IMR-90 (cell line): ENCODE measurements at regions not wholly inside any gene's neighbourhood (a gene's known extent, or its start where the extent isn't known, plus 50 kb on each side); places are given as distances from the start of the nearest gene placed in this dataset.

Source experiments
- ATAC-seq: fragments of 200-7000 bp; cut with Tn5 transposase; 2 replicates; pipeline ENCODE4 v1.9.1; 2020; ENCODE audit warnings: low read depth, mild to moderate bottlenecking, moderate library complexity
- BruUV-seq: library from RNA; stranded (reverse); fragments of 400-500 nt; replicated peaks from 2 replicates; lab custom pipeline; 2021; lab: Mats Ljungman, UMichigan
- CTCF ChIA-PET: fragments of 300-600 bp; formaldehyde crosslinking; extraction: SDS; loops from one replicate; lab custom pipeline; 2021; ENCODE audit warnings: antibody characterized with exemption; lab: Yijun Ruan, JAX
- POLR2A ChIA-PET: fragments of 300-600 bp; sonication (Branson Sonifier 250); formaldehyde crosslinking; loops from one replicate; lab custom pipeline; 2022; ENCODE audit warnings: antibody characterized with exemption; ENCODE audit not compliant: unreplicated experiment; lab: Charles Lee
- DNase-seq: peaks from one replicate; pipeline ENCODE4 v3.0.0; 2013
- H2AFZ ChIP-seq: replicated peaks from 2 replicates; pipeline ENCODE3; 2013; ENCODE audit warnings: low read length, mild to moderate bottlenecking; ENCODE audit not compliant: poor library complexity
- H2AK5ac ChIP-seq: 2 replicates; pipeline ENCODE4 v1.6.1; 2013; ENCODE audit warnings: low read depth, low read length, inconsistent platforms
- H2AK9ac ChIP-seq: replicated peaks from 2 replicates; pipeline ENCODE3; 2013; ENCODE audit warnings: mild to moderate bottlenecking, low read depth, low read length, moderate library complexity; ENCODE audit not compliant: poor library complexity
- H2BK120ac ChIP-seq: 2 replicates; pipeline ENCODE4 v1.6.1; 2013; ENCODE audit warnings: low read depth, low read length, inconsistent platforms
- H2BK15ac ChIP-seq: 3 replicates; pipeline ENCODE4 v1.6.1; 2013; ENCODE audit warnings: low read depth, low read length, inconsistent platforms
- H2BK20ac ChIP-seq: 2 replicates; pipeline ENCODE4 v1.6.1; 2013; ENCODE audit warnings: low read depth, mild to moderate bottlenecking, inconsistent platforms, low read length, moderate library complexity
- H2BK5ac ChIP-seq: 2 replicates; pipeline ENCODE4 v1.6.1; 2013; ENCODE audit warnings: mild to moderate bottlenecking, low read depth, low read length, inconsistent platforms; ENCODE audit not compliant: poor library complexity, severe bottlenecking
- H3K14ac ChIP-seq: replicated peaks from 2 replicates; pipeline ENCODE4 v1.6.1; 2013; ENCODE audit warnings: low read depth, low read length, inconsistent platforms
- H3K18ac ChIP-seq: 2 replicates; pipeline ENCODE4 v1.6.1; 2013; ENCODE audit warnings: low read depth, low read length, control low read depth
- H3K23ac ChIP-seq: 2 replicates; pipeline ENCODE4 v1.6.1; 2013; ENCODE audit warnings: low read depth, low read length, inconsistent platforms
- H3K27ac ChIP-seq: 2 replicates; pipeline ENCODE4 v1.5.1; 2013; ENCODE audit warnings: mild to moderate bottlenecking, control low read depth, low read length; ENCODE audit not compliant: insufficient read depth
- H3K27me3 ChIP-seq: 2 replicates; pipeline ENCODE4 v1.6.1; 2013; ENCODE audit warnings: low read length; ENCODE audit not compliant: control insufficient read depth, insufficient read depth
- H3K36me3 ChIP-seq: 2 replicates; pipeline ENCODE4 v1.6.1; 2013; ENCODE audit warnings: low read length, mixed read lengths; ENCODE audit not compliant: control insufficient read depth, insufficient read depth
- H3K4ac ChIP-seq: 2 replicates; pipeline ENCODE4 v1.6.1; 2013; ENCODE audit warnings: low read depth, low read length, inconsistent platforms
- H3K4me1 ChIP-seq: 2 replicates; pipeline ENCODE4 v1.6.1; 2013; ENCODE audit warnings: low read length, mixed read lengths; ENCODE audit not compliant: control insufficient read depth, insufficient read depth
- H3K4me2 ChIP-seq: 2 replicates; pipeline ENCODE4 v1.6.1; 2013; ENCODE audit warnings: low read depth, mild to moderate bottlenecking, control low read depth, low read length, moderate library complexity
- H3K4me3 ChIP-seq: 2 replicates; pipeline ENCODE4 v1.5.1; 2013; ENCODE audit warnings: low read depth, mild to moderate bottlenecking, control low read depth, low read length, moderate library complexity; ENCODE audit not compliant: insufficient read depth
- H3K56ac ChIP-seq: 2 replicates; pipeline ENCODE4 v1.6.1; 2013; ENCODE audit warnings: low read length, inconsistent platforms; ENCODE audit not compliant: insufficient read depth; ENCODE audit errors: extremely low read depth
- H3K79me1 ChIP-seq, 2 experiments: 2 replicates each; pipeline ENCODE4 v1.6.1; 2013; ENCODE audit warnings: low read length in 2 of 2, inconsistent platforms in 1 of 2, low read depth in 1 of 2
- H3K9ac ChIP-seq: 2 replicates; pipeline ENCODE4 v1.6.1; 2013; ENCODE audit warnings: low read depth, low read length, control low read depth
- H3K9me1 ChIP-seq: 2 replicates; pipeline ENCODE4 v1.6.1; 2013; ENCODE audit warnings: low read length, inconsistent platforms; ENCODE audit not compliant: insufficient read depth
- H3K9me3 ChIP-seq: 2 replicates; pipeline ENCODE4 v1.6.1; 2013; ENCODE audit warnings: low read length; ENCODE audit not compliant: control insufficient read depth, insufficient read depth
- H4K20me1 ChIP-seq: 2 replicates; pipeline ENCODE4 v1.6.1; 2013; ENCODE audit warnings: low read length, inconsistent platforms; ENCODE audit not compliant: insufficient read depth
- H4K5ac ChIP-seq: 2 replicates; pipeline ENCODE4 v1.6.1; 2013; ENCODE audit warnings: mild to moderate bottlenecking, low read depth, low read length, control low read depth
- H4K8ac ChIP-seq, 2 experiments: 2 replicates each; pipeline ENCODE4 v1.6.1; 2013; ENCODE audit warnings: low read depth in 2 of 2, low read length in 2 of 2, control low read depth in 1 of 2, inconsistent platforms in 1 of 2
- H4K91ac ChIP-seq: 2 replicates; pipeline ENCODE4 v1.6.1; 2013; ENCODE audit warnings: low read depth, low read length, inconsistent platforms; ENCODE audit not compliant: insufficient read depth
- CEBPB ChIP-seq: IDR thresholded peaks from 2 replicates; pipeline ENCODE4 v1.6.1; 2012; ENCODE audit warnings: low read depth, low read length, improper control_type of control experiment
- CHD1 ChIP-seq: IDR thresholded peaks from 2 replicates; pipeline ENCODE4 v1.6.1; 2012; ENCODE audit warnings: low read depth, low read length, improper control_type of control experiment
- CTCF ChIP-seq: conservative IDR thresholded peaks from 2 replicates; pipeline ENCODE4 v1.5.1; 2012; ENCODE audit warnings: mild to moderate bottlenecking, low read depth, low read length, improper control_type of control experiment
- ELK1 ChIP-seq: fragments of 150-350 bp; IDR thresholded peaks from 2 replicates; pipeline ENCODE4 v1.6.1; 2016; ENCODE audit warnings: low read depth, mild to moderate bottlenecking, low read length, moderate library complexity, borderline replicate concordance
- FOS ChIP-seq: fragments of 150-350 bp; IDR thresholded peaks from 2 replicates; pipeline ENCODE4 v1.6.1; 2016; ENCODE audit warnings: low read depth, low read length
- MAFK ChIP-seq: IDR thresholded peaks from 2 replicates; pipeline ENCODE4 v1.6.1; 2012; ENCODE audit warnings: low read depth, low read length, improper control_type of control experiment
- MXI1 ChIP-seq: IDR thresholded peaks from 2 replicates; pipeline ENCODE4 v1.6.1; 2012; ENCODE audit warnings: low read depth, mild to moderate bottlenecking, low read length, moderate library complexity, borderline replicate concordance
- NFE2L2 ChIP-seq: fragments of 150-350 bp; IDR thresholded peaks from 2 replicates; pipeline ENCODE4 v1.6.1; 2016; ENCODE audit warnings: low read depth, mild to moderate bottlenecking, low read length
- POLR2A ChIP-seq: IDR thresholded peaks from 2 replicates; pipeline ENCODE4 v1.6.1; 2012; ENCODE audit warnings: mild to moderate bottlenecking, low read depth, low read length
- RAD21 ChIP-seq: IDR thresholded peaks from 2 replicates; pipeline ENCODE4 v1.6.1; 2012; ENCODE audit warnings: low read length, improper control_type of control experiment
- RCOR1 ChIP-seq: IDR thresholded peaks from 2 replicates; pipeline ENCODE4 v1.6.1; 2012; ENCODE audit warnings: mild to moderate bottlenecking, low read length, improper control_type of control experiment; ENCODE audit not compliant: insufficient replicate concordance
- RFX5 ChIP-seq: IDR thresholded peaks from 2 replicates; pipeline ENCODE4 v1.8.0; 2012; ENCODE audit warnings: low read depth, mild to moderate bottlenecking, low read length, moderate library complexity
- SMC3 ChIP-seq: fragments of 150-350 bp; IDR thresholded peaks from 2 replicates; pipeline ENCODE4 v1.6.1; 2016; ENCODE audit warnings: low read depth, mild to moderate bottlenecking, antibody characterized with exemption, low read length, moderate library complexity
- USF2 ChIP-seq: fragments of 150-350 bp; IDR thresholded peaks from 2 replicates; pipeline ENCODE4 v1.6.1; 2017; ENCODE audit warnings: mild to moderate bottlenecking, antibody characterized with exemption, low read length, low read depth
- WGBS, 2 experiments: methylation state at CpG; one replicate each; pipeline versions ENCODE4 v1.1.5 to v1.1.7; 2013; ENCODE audit warnings: missing lambda C conversion rate in 2 of 2; ENCODE audit not compliant: insufficient read length in 1 of 2; ENCODE audit errors: extremely low coverage in 2 of 2; 5-methylcytosine and 5-hydroxymethylcytosine counted together
- dilution Hi-C: fragments of 300-500 bp; cut with HindIII; formaldehyde crosslinking; loops from one replicate; pipeline ENCODE4 v1.14.3; 2018; ENCODE audit warnings: low sequenced_read_pairs; ENCODE audit not compliant: unreplicated experiment
- in situ Hi-C: fragments of 300-500 bp; cut with MboI; formaldehyde crosslinking; loops from 3 replicates; pipeline ENCODE4 v1.14.3; 2019; ENCODE audit warnings: low sequenced_read_pairs, inconsistent platforms, mixed read lengths
- intact Hi-C: fragments of 100-400 bp; cut with micrococcal nuclease; formaldehyde crosslinking; loops from 2 replicates; pipeline ENCODE4 v1.10.0; 2022

GRCh38 chr2:145759228-145759915 is 1239.5 kb upstream of the ZEB2 start:
- peak overlapping the region; percentile 35; the same call in 1 of the 2 replicates for H3K23ac ChIP-seq
- H4K5ac ChIP-seq, result peak overlapping the region; percentile 33; the same call in 1 of the 2 replicates
- H2BK5ac ChIP-seq, result peak overlapping the region; percentile 1
- BruUV-seq, result no TSS peak
- H3K27ac ChIP-seq, result peak overlapping the region; percentile 40; the same call in 1 of the 2 replicates
- DNase-seq (peak; percentile 42), ATAC-seq (peak; percentile 81)
- no peak overlapping the region for H3K56ac ChIP-seq
- H3K27me3 ChIP-seq, result no peaks in the 10 kb centered on the region
- H2BK20ac ChIP-seq, result peak overlapping the region; percentile 79
- TF ChIP-seq RFX5 (no peak), POLR2A (no peak), CHD1 (no peak), CEBPB (no peak), RCOR1 (no peak), USF2 (no peak), NFE2L2 (no peak), ELK1 (no peak), CTCF (no peak), RAD21 (no peak), MAFK (no peak), SMC3 (no peak), FOS (no peak), MXI1 (no peak)
- no peak overlapping the region for H3K4me2 ChIP-seq
- peak overlapping the region; percentile 89 for H2BK120ac ChIP-seq
- peak overlapping the region; percentile 56 for H3K4ac ChIP-seq
- peak overlapping the region in 1 of 2 experiments; percentile 24; a peak in 3 of 4 replicates for H4K8ac ChIP-seq
- no CpG with 5 or more reads among the region's 3 CpGs for WGBS, 2 experiments
- no peaks in the 10 kb centered on the region for H3K9me3 ChIP-seq
- H3K36me3 ChIP-seq, result no peaks in the 10 kb centered on the region
- H2BK15ac ChIP-seq, result peak overlapping the region; percentile 95; the same call in 1 of the 3 replicates
- H2AFZ ChIP-seq, result no peak overlapping the region
- H3K14ac ChIP-seq, result peak overlapping the region; percentile 4; the same call in 1 of the 2 replicates
- H4K20me1 ChIP-seq, result no peaks in the 10 kb centered on the region
- H4K91ac ChIP-seq, result peak overlapping the region; percentile 68; the same call in 1 of the 2 replicates
- ChIA-PET CTCF (no interaction called here), POLR2A (interaction anchor here (0.6 kb wide), 1 partner anchor 561 kb away, joined by 3 read pairs; no protein-coding TSS in a partner anchor)
- no peak overlapping the region for H2AK9ac ChIP-seq
- dilution Hi-C loops, result no loop called here
- in situ Hi-C loops, result no loop called here
- no peaks in the 10 kb centered on the region for H3K9me1 ChIP-seq
- peak overlapping the region; percentile 66; the same call in 1 of the 2 replicates for H3K18ac ChIP-seq
- no peak overlapping the region for H3K9ac ChIP-seq
- no peak overlapping the region for H3K4me3 ChIP-seq
- intact Hi-C loops, result loop anchor here (2.0 to 10.0 kb wide), 3 partner anchors 735 to 1665 kb away; no protein-coding TSS in a partner anchor
- peak overlapping the region; percentile 25; the same call in 1 of the 2 replicates for H2AK5ac ChIP-seq
- peaks cover 12% of the 10 kb centered on the region for H3K4me1 ChIP-seq
- H3K79me1 ChIP-seq, result no peaks in the 10 kb centered on the region
